HFFc6 (cell line): ENCODE measurements at regions not wholly inside any gene's neighbourhood (a gene's known extent, or its start where the extent isn't known, plus 50 kb on each side); places are given as distances from the start of the nearest gene placed in this dataset.

ENCODE experiments used
- DNase-seq: peaks from one replicate; pipeline ENCODE4 v3.0.0-alpha.2; 2018
- H3K27ac Mint-ChIP-seq: 2 replicates; pipeline ENCODE4 v1.8.0; 2020; ENCODE audit warnings: mild to moderate bottlenecking, mixed read lengths
- H3K27me3 Mint-ChIP-seq: 2 replicates; pipeline ENCODE4 v1.8.0; 2021; ENCODE audit warnings: mild to moderate bottlenecking, moderate library complexity, mixed read lengths; ENCODE audit not compliant: insufficient read depth
- H3K36me3 Mint-ChIP-seq: 2 replicates; pipeline ENCODE4 v1.8.0; 2021; ENCODE audit warnings: low read depth, mixed read lengths
- H3K4me1 Mint-ChIP-seq: 2 replicates; pipeline ENCODE4 v1.8.0; 2020; ENCODE audit warnings: low read depth, mixed read lengths
- H3K4me3 Mint-ChIP-seq: 2 replicates; pipeline ENCODE4 v1.8.0; 2020; ENCODE audit warnings: mild to moderate bottlenecking, moderate library complexity, mixed read lengths
- H3K9me3 Mint-ChIP-seq: 2 replicates; pipeline ENCODE4 v1.8.0; 2020; ENCODE audit warnings: mild to moderate bottlenecking, mixed read lengths
- CTCF ChIP-seq: fragments of 200-600 bp; sonication (generic); IDR thresholded peaks from 2 replicates; pipeline ENCODE4 v1.5.0; 2021; ENCODE audit warnings: antibody characterized with exemption, mild to moderate bottlenecking

DNA sequence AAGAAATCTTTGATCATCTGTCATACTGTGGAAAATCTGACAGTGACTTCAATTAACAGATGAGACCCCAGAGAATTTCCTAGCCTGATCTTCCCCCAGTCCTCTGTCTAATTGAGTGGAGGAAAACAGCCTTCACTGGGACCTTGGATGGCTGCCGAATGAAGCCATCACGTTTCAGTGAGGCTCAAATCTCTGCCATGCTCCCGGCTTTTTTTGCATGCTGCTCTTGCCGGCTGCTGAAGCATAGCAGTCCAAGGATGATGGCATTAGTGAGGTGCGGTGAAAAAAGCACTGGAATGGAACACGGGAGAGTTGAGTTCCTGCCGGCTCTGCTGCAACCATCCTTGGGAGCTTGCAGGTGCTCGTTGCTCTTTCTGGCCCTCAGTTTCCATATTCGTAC is 430.5 kb downstream of the SLC4A3 start:
- no peak for TF ChIP-seq CTCF
- no peak for DNase-seq
- H3K4me1 Mint-ChIP-seq, result peaks cover 4% of the 10 kb centered on the region; the same call in 1 of the 2 replicates
- no peaks in the 10 kb centered on the region for H3K27me3 Mint-ChIP-seq
- H3K9me3 Mint-ChIP-seq, result peaks cover 6% of the 10 kb centered on the region; the same call in 1 of the 2 replicates
- H3K4me3 Mint-ChIP-seq, result no peak overlapping the region
- H3K36me3 Mint-ChIP-seq, result no peaks in the 10 kb centered on the region
- no peak overlapping the region for H3K27ac Mint-ChIP-seq

GRCh38 chr2:220064111-220065030 is 436.9 kb downstream of the SLC4A3 start:
- Mint-ChIP-seq H3K9me3 (no peaks in the 10 kb centered on the region), H3K4me3 (no peak overlapping the region), H3K27me3 (no peaks in the 10 kb centered on the region; the same call in 1 of the 2 replicates), H3K36me3 (no peaks in the 10 kb centered on the region), H3K4me1 (peaks cover 29% of the 10 kb centered on the region), H3K27ac (no peak overlapping the region)
- TF ChIP-seq CTCF, result no peak
- no peak for DNase-seq

DNA sequence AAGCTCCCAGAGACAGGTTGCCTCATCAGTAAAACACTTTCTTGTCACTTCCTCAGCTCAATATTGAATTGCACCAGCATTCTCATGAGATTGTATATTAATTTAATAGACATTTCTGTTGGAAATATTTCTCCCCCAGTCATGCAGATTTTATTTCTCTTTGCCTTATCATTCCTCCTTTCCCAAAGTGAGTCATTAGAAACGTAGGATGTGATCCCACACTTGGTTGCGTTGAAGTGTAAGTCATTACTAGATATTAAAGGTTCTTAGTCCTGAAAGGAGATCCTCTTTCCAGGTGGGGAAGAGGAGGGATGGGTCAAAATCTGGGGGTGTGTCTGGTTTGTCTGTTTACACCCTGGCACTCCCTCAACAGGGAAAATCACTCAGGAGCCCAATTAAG is 438.2 kb downstream of the SLC4A3 start:
- H3K4me1 Mint-ChIP-seq, result peaks cover 29% of the 10 kb centered on the region
- no peak for DNase-seq
- H3K9me3 Mint-ChIP-seq, result no peaks in the 10 kb centered on the region
- H3K36me3 Mint-ChIP-seq, result no peaks in the 10 kb centered on the region
- no peaks in the 10 kb centered on the region; the same call in 1 of the 2 replicates for H3K27me3 Mint-ChIP-seq
- H3K4me3 Mint-ChIP-seq, result no peak overlapping the region
- no peak overlapping the region for H3K27ac Mint-ChIP-seq
- TF ChIP-seq CTCF, result no peak

DNA sequence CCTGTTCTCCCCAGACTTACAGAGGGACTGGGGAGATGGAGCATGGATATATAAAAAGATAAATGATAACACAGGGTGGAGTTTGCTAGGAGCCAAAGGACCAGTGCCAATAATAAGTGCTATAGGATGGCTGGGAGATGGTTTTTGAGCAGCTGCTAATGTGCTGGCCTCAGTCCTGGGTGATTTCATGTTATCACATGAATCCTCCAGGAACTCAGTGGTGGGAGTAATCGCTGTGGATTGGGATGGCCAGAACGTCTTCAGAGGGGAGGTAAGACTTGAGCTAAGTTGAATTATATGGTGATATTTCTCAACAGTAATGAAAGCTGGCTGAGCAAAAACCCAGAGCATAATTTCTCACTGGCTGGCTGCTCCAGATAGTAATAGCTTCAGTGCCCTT is 441.4 kb downstream of the SLC4A3 start:
- no peaks in the 10 kb centered on the region for H3K9me3 Mint-ChIP-seq

GRCh38 chr2:220070349-220070748 is 442.9 kb downstream of the SLC4A3 start:
- no peak for TF ChIP-seq CTCF
- Mint-ChIP-seq H3K9me3 (no peaks in the 10 kb centered on the region), H3K36me3 (no peaks in the 10 kb centered on the region), H3K27ac (no peak overlapping the region), H3K4me3 (no peak overlapping the region), H3K27me3 (no peaks in the 10 kb centered on the region; the same call in 1 of the 2 replicates), H3K4me1 (peaks cover 34% of the 10 kb centered on the region)
- DNase-seq, result no peak

More for the DNA sequence above, 441.4 kb downstream of the SLC4A3 start:
- H3K36me3 Mint-ChIP-seq, result no peaks in the 10 kb centered on the region
- DNase-seq, result no peak
- H3K27ac Mint-ChIP-seq, result no peak overlapping the region
- H3K4me3 Mint-ChIP-seq, result no peak overlapping the region
- H3K27me3 Mint-ChIP-seq, result no peaks in the 10 kb centered on the region; the same call in 1 of the 2 replicates
- peaks cover 31% of the 10 kb centered on the region for H3K4me1 Mint-ChIP-seq
- TF ChIP-seq CTCF, result no peak
